Transverse colon (tissue), 4 donors: ENCODE measurements at regions not wholly inside any gene's neighbourhood (a gene's known extent, or its start where the extent isn't known, plus 50 kb on each side); places are given as distances from the start of the nearest gene placed in this dataset.

Source experiments
- DNase-seq: peaks from one replicate; pipeline ENCODE4 v3.0.0-alpha.2; 2019
- H3K27ac ChIP-seq, 4 donors: fragments of 200-600 bp; sonication (generic); 2 replicates each; pipeline ENCODE4 v1.5.1; 2016 to 2018; ENCODE audit warnings: inconsistent platforms in 4 of 4
- H3K27me3 ChIP-seq: fragments of 200-600 bp; sonication (generic); 2 replicates; pipeline ENCODE4 v1.5.1; 2017; ENCODE audit warnings: inconsistent platforms
- H3K36me3 ChIP-seq, 4 donors: fragments of 200-600 bp; sonication (generic); 2 replicates each; pipeline ENCODE4 v1.5.1; 2017 to 2019; ENCODE audit warnings: inconsistent platforms in 4 of 4
- H3K4me1 ChIP-seq, 4 donors: fragments of 200-600 bp; sonication (generic); 2 replicates each; pipeline ENCODE4 v1.5.1; 2017 to 2020; ENCODE audit warnings: inconsistent platforms in 4 of 4
- H3K4me3 ChIP-seq, 4 donors: fragments of 200-600 bp; sonication (generic); 1 replicate in 1 of 4; 2 replicates in 3 of 4; pipeline versions ENCODE4 v1.5.1 to v1.6.1; 2017 to 2019; ENCODE audit warnings: inconsistent platforms in 4 of 4
- H3K9me3 ChIP-seq, 2 donors: fragments of 200-600 bp; sonication (generic); 2 replicates each; pipeline ENCODE4 v1.5.1; 2017 to 2019; ENCODE audit warnings: inconsistent platforms in 2 of 2
- CTCF ChIP-seq, 5 experiments: fragments of 200-600 bp in 3 of 5; fragments of 450-650 bp in 2 of 5; sonication (generic) in 3 of 5; IDR thresholded peaks; 1 replicate in 2 of 5; 2 replicates in 3 of 5; pipeline ENCODE4 v1.5.1; 2016 to 2017; ENCODE audit warnings: antibody characterized with exemption in 5 of 5, inconsistent platforms in 3 of 5, mild to moderate bottlenecking in 2 of 5, moderate library complexity in 1 of 5
- EP300 ChIP-seq: sonication (generic); formaldehyde crosslinking; IDR thresholded peaks from one replicate; pipeline ENCODE4 v1.6.1; 2017; ENCODE audit warnings: antibody characterized with exemption, low read depth
- POLR2A ChIP-seq: fragments of 450-650 bp; IDR thresholded peaks from one replicate; pipeline ENCODE4 v1.6.1; 2016; ENCODE audit warnings: antibody characterized with exemption, mild to moderate bottlenecking, moderate library complexity
- POLR2AphosphoS5 ChIP-seq, 3 donors: sonication (generic); formaldehyde crosslinking; IDR thresholded peaks; one replicate each; pipeline ENCODE4 v1.6.1; 2016; ENCODE audit warnings: antibody characterized with exemption in 3 of 3
- WGBS, 2 donors: methylation state at CpG; one replicate each; pipeline ENCODE4 v1.1.5; 2018; ENCODE audit warnings: low coverage in 1 of 2; 5-methylcytosine and 5-hydroxymethylcytosine counted together
- in situ Hi-C, 4 donors: fragments of 200-750 bp; cut with MboI; loops; one replicate each; pipeline versions ENCODE4 v1.15.0 to v1.15.1; 2017; ENCODE audit warnings: low sequenced_read_pairs in 3 of 4, low pct_ligation_motif_present in 1 of 4, low pct_unique_long_range_greater_than_20kb in 1 of 4
- intact Hi-C: fragments of 100-400 bp; cut with DNase I; formaldehyde crosslinking; loops from one replicate; pipeline ENCODE4 v1.15.1; 2023; ENCODE audit warnings: low total_unique reads

- TF ChIP-seq CTCF (IDR thresholded peaks at IDR 0.05): no peak
- no peak for TF ChIP-seq POLR2A
- TF ChIP-seq EP300: no peak
- TF ChIP-seq POLR2AphosphoS5 (IDR thresholded peaks at IDR 0.05): no peak
- Histone ChIP-seq H3K4me1 (no peaks in the 10 kb centered on the region), H3K27me3 (no peaks in the 10 kb centered on the region), H3K4me3 (no peak overlapping the region), H3K27ac (no peak overlapping the region), H3K36me3 (no peaks in the 10 kb centered on the region), H3K9me3 (no peaks in the 10 kb centered on the region)
- intact Hi-C loops (no loop called here), in situ Hi-C loops (no loop called here)
- WGBS, 2 donors: 90 to 92% methylated on average over 3 of the region's 3 CpGs
- DNase-seq: no peak
These were observed 1135.9 kb downstream of the CNTNAP5 start for GRCh38 chr2:125160947-125161346.

- intact Hi-C loops: no loop called here
- TF ChIP-seq POLR2AphosphoS5 (IDR thresholded peaks at IDR 0.05) (no peak), EP300 (no peak), CTCF (IDR thresholded peaks at IDR 0.05) (no peak), POLR2A (no peak)
- Histone ChIP-seq H3K27ac (no peak overlapping the region), H3K4me1 (no peaks in the 10 kb centered on the region), H3K27me3 (no peaks in the 10 kb centered on the region), H3K9me3 (no peaks in the 10 kb centered on the region), H3K36me3 (no peaks in the 10 kb centered on the region), H3K4me3 (no peak overlapping the region)
- DNase-seq: no peak
- WGBS, 2 donors: 29 to 58% methylated on average over 1 to 2 of the region's 2 CpGs
- in situ Hi-C loops: no loop called here
These were observed 1142.1 kb downstream of the CNTNAP5 start for GRCh38 chr2:125167152-125167551.

- no peaks in the 10 kb centered on the region for H3K4me1 ChIP-seq
- intact Hi-C loops (no loop called here), in situ Hi-C loops (no loop called here)
- H3K9me3 ChIP-seq: no peaks in the 10 kb centered on the region
- no peaks in the 10 kb centered on the region for H3K36me3 ChIP-seq
- H3K4me3 ChIP-seq: no peak overlapping the region
- H3K27me3 ChIP-seq: no peaks in the 10 kb centered on the region
- no peak for TF ChIP-seq POLR2AphosphoS5 (IDR thresholded peaks at IDR 0.05)
- no peak for TF ChIP-seq CTCF (IDR thresholded peaks at IDR 0.05)
- TF ChIP-seq POLR2A: no peak
- no peak for TF ChIP-seq EP300
- DNase-seq: no peak
- no peak overlapping the region for H3K27ac ChIP-seq
These were observed 1142.7 kb downstream of the CNTNAP5 start for GRCh38 chr2:125167820-125168219.

- Histone ChIP-seq H3K9me3 (no peaks in the 10 kb centered on the region), H3K4me3 (no peak overlapping the region), H3K4me1 (no peaks in the 10 kb centered on the region), H3K27ac (no peak overlapping the region), H3K36me3 (no peaks in the 10 kb centered on the region), H3K27me3 (no peaks in the 10 kb centered on the region)
- TF ChIP-seq POLR2A (no peak), POLR2AphosphoS5 (IDR thresholded peaks at IDR 0.05) (no peak), CTCF (IDR thresholded peaks at IDR 0.05) (no peak), EP300 (no peak)
- intact Hi-C loops: no loop called here
- in situ Hi-C loops: no loop called here
- WGBS, 2 donors: 77 to 100% methylated on average over 1 to 2 of the region's 2 CpGs
- DNase-seq: no peak
These were observed 1143.4 kb downstream of the CNTNAP5 start for GRCh38 chr2:125168442-125168841.
